ENCODE measurements at regions not wholly inside any gene's neighbourhood (a gene's known extent, or its start where the extent isn't known, plus 50 kb on each side); places are given as distances from the start of the nearest gene placed in this dataset.
"Not testable (repeated sequence)": the region's sequence is repeated elsewhere in the genome, so short reads cannot be mapped to it uniquely, and the experiment has no call there.

- DNase-seq, result peak; percentile 36
These were observed 420.3 kb upstream of the NRSN1 start for GRCh38 chr6:23705697-23706096.

GRCh38 chr6:23712756-23713155 lies 413.3 kb upstream of the NRSN1 start:
- DNase-seq, result no peak

GRCh38 chr6:23713211-23713610 lies 412.8 kb upstream of the NRSN1 start:
- no peak for DNase-seq

- DNase-seq, result no peak
These were observed 397.3 kb upstream of the NRSN1 start for GRCh38 chr6:23728707-23729106.

GRCh38 chr6:23731609-23732008 lies 394.4 kb upstream of the NRSN1 start:
- DNase-seq, result no peak

GRCh38 chr6:23732521-23732920 lies 393.5 kb upstream of the NRSN1 start:
- DNase-seq, result no peak

GRCh38 chr6:23735151-23735550 lies 390.9 kb upstream of the NRSN1 start:
- DNase-seq, result no peak

GRCh38 chr6:23736577-23736976 lies 389.4 kb upstream of the NRSN1 start:
- no peak for DNase-seq

- DNase-seq, result no peak
These were observed 378.8 kb upstream of the NRSN1 start for GRCh38 chr6:23747239-23747638.

GRCh38 chr6:23752414-23752813 lies 373.6 kb upstream of the NRSN1 start:
- DNase-seq, result no peak

GRCh38 chr6:23754197-23754596 lies 371.8 kb upstream of the NRSN1 start:
- no peak for DNase-seq

- no peak for DNase-seq
These were observed 350.9 kb upstream of the NRSN1 start for GRCh38 chr6:23775127-23775526.

- DNase-seq, result no peak
These were observed 342.1 kb upstream of the NRSN1 start for GRCh38 chr6:23783901-23784300.

- no peak for DNase-seq
These were observed 341.6 kb upstream of the NRSN1 start for GRCh38 chr6:23784301-23784919.

GRCh38 chr6:23790756-23791155 lies 335.3 kb upstream of the NRSN1 start:
- DNase-seq, result no peak

GRCh38 chr6:23797041-23797440 lies 329.0 kb upstream of the NRSN1 start:
- no peak for DNase-seq

- DNase-seq, result not testable (repeated sequence)
These were observed 321.7 kb upstream of the NRSN1 start for GRCh38 chr6:23804289-23804688.

- not testable (repeated sequence) for DNase-seq
These were observed 304.9 kb upstream of the NRSN1 start for GRCh38 chr6:23821141-23821540.

- no peak for DNase-seq
These were observed 302.6 kb upstream of the NRSN1 start for GRCh38 chr6:23823421-23823820.

GRCh38 chr6:23826572-23826971 lies 299.4 kb upstream of the NRSN1 start:
- DNase-seq, result no peak

GRCh38 chr6:23828861-23829260 lies 297.2 kb upstream of the NRSN1 start:
- DNase-seq, result no peak

GRCh38 chr6:23841116-23841515 lies 284.9 kb upstream of the NRSN1 start:
- DNase-seq, result no peak

- DNase-seq, result no peak
These were observed 283.3 kb upstream of the NRSN1 start for GRCh38 chr6:23842760-23843159.

- no peak for DNase-seq
These were observed 274.5 kb upstream of the NRSN1 start for GRCh38 chr6:23851522-23851921.

- not testable (repeated sequence) for DNase-seq
These were observed 272.4 kb upstream of the NRSN1 start for GRCh38 chr6:23853566-23854133.
